ENCODE measurements at regions not wholly inside any gene's neighbourhood (a gene's known extent, or its start where the extent isn't known, plus 50 kb on each side); places are given as distances from the start of the nearest gene placed in this dataset.
"Not testable (repeated sequence)": the region's sequence is repeated elsewhere in the genome, so short reads cannot be mapped to it uniquely, and the experiment has no call there.

DNA sequence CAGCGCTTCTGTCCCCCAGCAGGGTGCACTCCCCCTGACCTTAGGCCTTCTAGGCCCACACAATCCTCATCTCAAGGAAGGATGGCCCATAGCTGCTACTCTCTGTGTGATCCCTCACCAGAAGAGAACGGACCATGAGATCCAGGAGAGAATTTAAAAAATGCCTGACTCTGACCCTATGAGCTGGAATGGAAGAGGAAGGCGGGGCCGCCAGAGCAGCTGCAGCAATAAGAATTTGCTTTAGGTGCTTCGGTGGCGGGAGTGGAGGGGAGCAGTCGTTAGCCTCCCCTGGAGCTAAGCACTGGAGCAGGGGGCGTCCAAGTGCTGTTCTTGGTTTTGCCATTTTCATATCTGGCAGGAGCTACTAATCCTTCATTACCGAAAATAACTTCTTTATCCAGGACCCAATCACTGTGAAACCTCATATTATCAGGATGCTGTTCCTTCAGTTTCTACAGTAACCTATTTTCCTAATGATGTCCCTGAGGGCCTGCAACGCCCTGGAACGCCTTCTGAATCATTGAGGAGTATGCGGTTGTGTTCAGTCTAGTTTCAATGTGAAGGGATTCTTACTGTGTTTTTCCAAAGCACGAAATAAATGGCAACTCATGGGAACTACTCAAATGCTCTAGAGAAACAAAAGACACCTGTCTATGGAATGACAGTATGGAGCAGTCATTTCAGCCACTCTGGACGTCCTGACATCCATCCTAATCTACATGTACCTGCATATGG lies 105.1 kb upstream of the SIX2 start:
- no peak overlapping the region for H3K27ac ChIP-seq (ENCODE audit: low read length)
- H3K36me3 ChIP-seq (ENCODE audit: insufficient read depth, low read depth, low read length): no peaks in the 10 kb centered on the region
- no peaks in the 10 kb centered on the region for H3K9me3 ChIP-seq (ENCODE audit: insufficient read depth, low read depth, low read length)
- H3K27me3 ChIP-seq (ENCODE audit: insufficient read depth, low read length): no peaks in the 10 kb centered on the region
- no peak overlapping the region for H3K9ac ChIP-seq (ENCODE audit: low read depth, low read length)
- H3K4me3 ChIP-seq (ENCODE audit: low read length): no peak overlapping the region
- no peaks in the 10 kb centered on the region for H3K4me1 ChIP-seq (ENCODE audit: insufficient read depth, low read length)

DNA sequence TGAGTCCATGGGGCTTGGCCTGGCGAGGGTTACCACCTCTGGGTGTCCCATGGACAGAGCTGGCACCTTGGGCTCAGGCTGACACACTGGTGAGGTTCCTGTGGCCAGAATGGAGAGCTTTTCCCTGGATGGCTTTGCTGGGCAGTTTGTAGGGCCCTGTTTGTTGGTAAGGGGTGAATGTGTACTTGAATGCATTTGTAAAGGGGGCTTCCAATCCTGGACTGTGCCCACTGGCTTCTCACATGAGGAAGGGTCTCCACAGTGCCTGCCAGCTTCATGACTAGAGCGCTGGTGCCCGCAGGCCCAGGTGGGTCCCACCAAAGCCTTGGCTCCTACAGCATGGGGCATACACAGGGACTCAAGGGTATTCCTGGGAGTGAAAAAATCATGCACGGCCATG lies 103.5 kb upstream of the SIX2 start:
- Histone ChIP-seq H3K27ac (ENCODE audit: low read length) (no peak overlapping the region), H3K4me1 (ENCODE audit: insufficient read depth, low read length) (no peaks in the 10 kb centered on the region), H3K27me3 (ENCODE audit: insufficient read depth, low read length) (no peaks in the 10 kb centered on the region), H3K4me3 (ENCODE audit: low read length) (no peak overlapping the region), H3K9me3 (ENCODE audit: insufficient read depth, low read depth, low read length) (no peaks in the 10 kb centered on the region), H3K9ac (ENCODE audit: low read depth, low read length) (no peak overlapping the region), H3K36me3 (ENCODE audit: insufficient read depth, low read depth, low read length) (no peaks in the 10 kb centered on the region)

DNA sequence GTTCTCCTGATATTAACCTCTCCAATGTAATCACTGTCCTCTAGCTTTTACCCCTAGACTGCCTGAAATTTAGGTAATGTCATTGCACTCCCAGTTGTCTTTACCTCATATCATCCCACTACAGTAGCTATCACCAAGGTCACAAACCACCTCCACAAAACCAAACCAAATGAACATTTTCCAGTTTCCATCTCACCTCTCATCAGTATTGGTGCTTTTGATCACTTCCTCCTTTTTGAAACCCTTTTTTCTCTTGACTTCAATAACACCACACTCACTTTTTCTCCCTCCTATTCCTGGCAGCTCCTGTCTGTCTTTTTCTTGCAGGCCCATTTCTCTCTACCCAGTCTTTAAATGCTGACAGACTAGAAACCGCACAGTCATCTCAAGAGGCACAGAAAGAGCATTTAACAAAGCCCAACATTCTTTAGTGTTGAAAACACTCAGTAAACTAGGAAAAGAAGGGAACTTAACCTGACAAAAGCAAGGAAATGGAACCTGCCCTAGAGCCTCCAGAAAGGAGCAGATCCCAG lies 95.9 kb upstream of the SIX2 start:
- Histone ChIP-seq H3K27me3 (ENCODE audit: insufficient read depth, low read length) (no peaks in the 10 kb centered on the region), H3K9me3 (ENCODE audit: insufficient read depth, low read depth, low read length) (no peaks in the 10 kb centered on the region), H3K36me3 (ENCODE audit: insufficient read depth, low read depth, low read length) (no peaks in the 10 kb centered on the region), H3K27ac (ENCODE audit: low read length) (no peak overlapping the region), H3K9ac (ENCODE audit: low read depth, low read length) (no peak overlapping the region), H3K4me1 (ENCODE audit: insufficient read depth, low read length) (0 out of 2 replicates have a peak, but pooled peaks cover 4% of the 10 kb centered on the region), H3K4me3 (ENCODE audit: low read length) (no peak overlapping the region)

DNA sequence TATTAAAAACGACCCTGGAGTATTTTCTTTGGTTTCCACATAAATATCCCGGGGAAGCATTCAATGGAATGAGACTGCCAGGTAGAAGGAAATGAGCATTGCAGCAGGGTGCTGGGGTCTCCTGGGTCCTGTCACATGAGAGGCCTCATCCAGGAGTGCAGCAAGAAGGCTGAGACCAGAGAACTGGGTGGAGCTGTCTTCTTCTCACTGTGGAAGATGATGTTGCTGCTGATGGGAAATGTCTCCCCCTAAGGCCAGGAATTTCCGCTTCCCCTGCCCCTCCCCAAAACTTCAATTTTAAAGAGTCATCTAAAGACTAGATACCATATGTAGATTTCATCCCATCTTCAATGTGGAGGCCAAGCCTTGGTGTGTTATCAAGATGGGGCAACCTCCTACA lies 95.2 kb upstream of the SIX2 start:
- no peaks in the 10 kb centered on the region for H3K9me3 ChIP-seq (ENCODE audit: insufficient read depth, low read depth, low read length)
- H3K4me1 ChIP-seq (ENCODE audit: insufficient read depth, low read length): 0 out of 2 replicates have a peak, but pooled peaks cover 4% of the 10 kb centered on the region
- no peaks in the 10 kb centered on the region for H3K27me3 ChIP-seq (ENCODE audit: insufficient read depth, low read length)
- no peak overlapping the region for H3K4me3 ChIP-seq (ENCODE audit: low read length)
- no peak overlapping the region for H3K9ac ChIP-seq (ENCODE audit: low read depth, low read length)
- H3K27ac ChIP-seq (ENCODE audit: low read length): no peak overlapping the region
- no peaks in the 10 kb centered on the region for H3K36me3 ChIP-seq (ENCODE audit: insufficient read depth, low read depth, low read length)

DNA sequence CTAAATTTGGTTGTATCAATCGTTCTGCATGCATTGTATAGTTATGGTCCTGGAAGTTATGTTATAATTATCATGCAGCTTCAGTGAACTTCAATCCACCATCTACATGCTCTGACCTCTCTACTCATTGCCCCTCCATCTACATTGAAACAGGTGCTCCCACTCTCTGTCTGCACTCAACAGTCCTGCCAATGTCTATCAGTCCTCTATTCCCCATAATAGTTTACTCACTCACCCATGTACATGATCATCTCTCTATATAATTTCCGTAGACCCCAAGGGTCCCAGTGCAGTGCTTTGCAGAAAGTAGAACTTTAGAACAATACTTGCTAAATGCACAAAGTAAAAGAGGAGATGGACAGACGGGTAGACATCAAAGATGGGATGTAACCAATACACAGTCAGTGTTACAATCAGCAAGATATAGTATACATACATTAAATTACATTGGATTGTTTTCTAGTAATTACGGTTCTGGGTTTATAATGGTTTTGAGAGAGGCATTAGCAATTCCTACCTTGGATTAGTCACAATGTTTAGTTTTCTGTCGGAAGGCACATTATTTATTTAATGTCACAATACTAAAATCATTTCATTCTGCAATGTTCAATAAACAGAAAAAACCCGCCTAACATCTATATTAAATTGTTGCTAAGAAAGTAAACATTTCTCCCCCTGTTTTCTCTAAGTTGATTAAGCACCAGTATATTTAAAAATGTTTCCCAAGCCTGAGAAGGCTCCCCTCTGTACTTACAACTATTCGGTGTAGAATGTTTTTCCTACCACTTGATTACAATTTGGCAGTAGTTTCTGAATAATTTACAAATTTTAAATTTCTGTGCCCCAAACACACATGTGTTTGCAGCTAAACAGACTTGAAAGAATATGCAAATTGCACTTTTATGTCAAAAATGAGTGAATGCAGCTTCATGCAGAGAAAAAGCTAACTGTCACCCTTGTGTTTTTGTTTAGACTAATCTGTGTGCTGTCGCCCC lies 94.4 kb upstream of the SIX2 start:
- Histone ChIP-seq H3K27me3 (ENCODE audit: insufficient read depth, low read length) (no peaks in the 10 kb centered on the region), H3K4me1 (ENCODE audit: insufficient read depth, low read length) (0 out of 2 replicates have a peak, but pooled peaks cover 4% of the 10 kb centered on the region), H3K36me3 (ENCODE audit: insufficient read depth, low read depth, low read length) (no peaks in the 10 kb centered on the region), H3K9ac (ENCODE audit: low read depth, low read length) (no peak overlapping the region), H3K27ac (ENCODE audit: low read length) (no peak overlapping the region), H3K9me3 (ENCODE audit: insufficient read depth, low read depth, low read length) (no peaks in the 10 kb centered on the region), H3K4me3 (ENCODE audit: low read length) (no peak overlapping the region)

DNA sequence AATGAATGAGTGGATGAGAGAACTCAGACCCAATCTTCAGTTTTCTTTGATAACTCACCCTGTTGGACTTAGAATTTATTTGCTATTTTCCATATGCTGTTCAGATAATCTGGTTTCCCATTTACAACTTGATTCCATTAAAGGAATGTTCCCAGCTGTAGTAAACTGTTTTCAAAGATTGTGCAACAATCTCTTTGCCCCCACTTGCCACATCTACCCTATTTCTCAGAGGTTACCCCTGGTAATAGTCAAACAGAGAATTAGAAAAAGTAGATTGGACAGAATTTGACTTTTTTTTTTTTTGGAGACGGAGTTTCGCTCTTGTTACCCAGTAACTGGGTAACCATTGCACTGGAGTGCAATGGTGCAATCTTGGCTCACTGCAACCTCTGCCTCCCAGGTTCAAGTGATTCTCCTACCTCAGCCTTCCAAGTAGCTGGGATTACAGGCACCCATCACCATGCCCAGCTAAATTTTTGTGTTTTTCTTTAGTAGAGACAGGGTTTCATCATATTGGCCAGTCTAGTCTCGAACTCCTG lies 93.4 kb upstream of the SIX2 start:
- Histone ChIP-seq H3K27ac (ENCODE audit: low read length) (no peak overlapping the region), H3K4me1 (ENCODE audit: insufficient read depth, low read length) (0 out of 2 replicates have a peak, but pooled peaks cover 4% of the 10 kb centered on the region), H3K9me3 (ENCODE audit: insufficient read depth, low read depth, low read length) (no peaks in the 10 kb centered on the region), H3K27me3 (ENCODE audit: insufficient read depth, low read length) (no peaks in the 10 kb centered on the region), H3K9ac (ENCODE audit: low read depth, low read length) (no peak overlapping the region), H3K4me3 (ENCODE audit: low read length) (no peak overlapping the region), H3K36me3 (ENCODE audit: insufficient read depth, low read depth, low read length) (no peaks in the 10 kb centered on the region)

DNA sequence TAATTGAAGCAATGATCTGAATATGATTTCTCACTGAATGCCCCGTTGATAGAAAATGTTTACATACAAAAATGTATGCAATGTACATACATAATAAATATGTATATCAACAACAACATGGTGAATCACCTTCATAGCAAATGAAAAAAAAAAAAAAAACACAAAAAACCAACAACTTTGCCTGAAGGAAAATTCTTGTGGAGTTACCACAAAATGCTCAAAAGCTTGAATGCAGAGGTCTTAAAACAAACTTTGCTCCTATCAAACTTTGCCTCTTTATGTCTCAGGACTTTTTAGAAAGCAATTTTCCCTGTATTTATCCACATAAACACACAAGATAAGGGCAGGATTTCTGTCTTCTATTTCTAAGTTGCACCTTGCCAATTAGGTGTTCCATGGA lies 92.9 kb upstream of the SIX2 start:
- Histone ChIP-seq H3K9ac (ENCODE audit: low read depth, low read length) (no peak overlapping the region), H3K27ac (ENCODE audit: low read length) (no peak overlapping the region), H3K27me3 (ENCODE audit: insufficient read depth, low read length) (no peaks in the 10 kb centered on the region), H3K36me3 (ENCODE audit: insufficient read depth, low read depth, low read length) (no peaks in the 10 kb centered on the region), H3K4me3 (ENCODE audit: low read length) (no peak overlapping the region), H3K9me3 (ENCODE audit: insufficient read depth, low read depth, low read length) (no peaks in the 10 kb centered on the region), H3K4me1 (ENCODE audit: insufficient read depth, low read length) (0 out of 2 replicates have a peak, but pooled peaks cover 4% of the 10 kb centered on the region)

DNA sequence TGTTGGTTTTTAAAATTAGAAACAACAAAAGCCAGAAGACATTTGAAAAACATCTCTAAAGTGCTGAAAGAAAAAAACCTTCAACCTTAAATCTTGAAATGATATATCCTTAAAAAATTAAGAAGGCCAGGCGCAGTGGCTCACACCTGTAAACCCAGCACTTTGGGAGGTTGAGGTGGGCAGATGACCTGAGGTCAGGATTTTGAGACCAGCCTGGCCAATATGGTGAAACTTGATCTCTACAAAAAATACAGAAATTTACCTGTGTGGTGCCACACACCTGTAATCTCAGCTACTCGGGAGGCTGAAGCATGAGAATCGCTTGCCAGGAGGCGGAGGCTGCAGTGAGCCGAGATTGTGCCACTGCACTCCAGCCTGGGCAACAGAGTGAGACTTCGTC lies 87.7 kb upstream of the SIX2 start:
- H3K9ac ChIP-seq (ENCODE audit: low read depth, low read length): no peak overlapping the region

DNA sequence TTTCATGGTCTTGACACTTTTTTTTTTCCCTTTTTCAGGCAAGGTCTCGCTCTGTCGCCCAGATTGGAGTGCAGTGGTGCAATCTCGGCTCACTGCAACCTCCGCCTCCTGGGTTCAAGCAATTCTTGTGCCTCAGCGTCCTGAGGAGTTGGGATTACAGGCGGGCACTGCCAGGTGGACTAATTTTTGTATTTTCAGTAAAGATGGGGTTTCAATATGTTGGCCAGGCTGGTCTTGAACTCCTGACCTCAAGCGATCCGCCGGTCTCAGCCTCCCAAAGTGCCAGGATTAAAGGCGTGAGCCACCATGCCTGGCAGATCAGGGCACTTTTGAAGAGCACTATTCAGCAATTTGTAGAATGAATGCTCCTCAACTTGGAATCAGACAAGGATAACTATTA lies 86.8 kb upstream of the SIX2 start:
- not testable (repeated sequence) for H3K4me1 ChIP-seq (ENCODE audit: insufficient read depth, low read length); H3K36me3 ChIP-seq (ENCODE audit: insufficient read depth, low read depth, low read length); H3K4me3 ChIP-seq (ENCODE audit: low read length); H3K9ac ChIP-seq (ENCODE audit: low read depth, low read length); H3K9me3 ChIP-seq (ENCODE audit: insufficient read depth, low read depth, low read length); H3K27ac ChIP-seq (ENCODE audit: low read length); H3K27me3 ChIP-seq (ENCODE audit: insufficient read depth, low read length)

More for the DNA sequence above, 87.7 kb upstream of the SIX2 start:
- Histone ChIP-seq H3K4me3 (ENCODE audit: low read length) (no peak overlapping the region), H3K27ac (ENCODE audit: low read length) (no peak overlapping the region), H3K27me3 (ENCODE audit: insufficient read depth, low read length) (no peaks in the 10 kb centered on the region), H3K36me3 (ENCODE audit: insufficient read depth, low read depth, low read length) (no peaks in the 10 kb centered on the region), H3K9me3 (ENCODE audit: insufficient read depth, low read depth, low read length) (no peaks in the 10 kb centered on the region), H3K4me1 (ENCODE audit: insufficient read depth, low read length) (no peaks in the 10 kb centered on the region)

DNA sequence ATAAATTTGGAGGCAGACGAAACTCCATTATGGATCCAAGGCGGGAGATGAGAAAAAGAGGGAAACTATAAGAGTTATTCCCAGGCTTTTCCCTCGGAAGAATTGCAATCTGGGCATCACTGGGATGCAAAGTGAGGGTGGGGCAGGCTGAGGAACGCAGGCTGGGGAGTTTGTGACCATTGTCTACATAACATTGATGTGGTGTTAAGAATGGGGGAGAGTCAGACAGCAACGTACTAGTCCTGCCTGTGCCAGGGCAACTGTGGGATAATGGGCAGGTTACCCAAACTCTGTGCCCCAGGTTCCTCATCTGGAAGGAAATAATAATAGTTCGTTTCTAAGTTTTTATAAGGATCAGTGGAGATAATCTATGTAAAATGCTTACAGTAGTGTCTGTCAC lies 84.4 kb upstream of the SIX2 start:
- H3K4me3 ChIP-seq (ENCODE audit: low read length): no peak overlapping the region
- H3K9me3 ChIP-seq (ENCODE audit: insufficient read depth, low read depth, low read length): no peaks in the 10 kb centered on the region
- no peaks in the 10 kb centered on the region for H3K4me1 ChIP-seq (ENCODE audit: insufficient read depth, low read length)
- no peak overlapping the region for H3K9ac ChIP-seq (ENCODE audit: low read depth, low read length)
- no peaks in the 10 kb centered on the region for H3K36me3 ChIP-seq (ENCODE audit: insufficient read depth, low read depth, low read length)
- no peaks in the 10 kb centered on the region for H3K27me3 ChIP-seq (ENCODE audit: insufficient read depth, low read length)
- H3K27ac ChIP-seq (ENCODE audit: low read length): no peak overlapping the region

DNA sequence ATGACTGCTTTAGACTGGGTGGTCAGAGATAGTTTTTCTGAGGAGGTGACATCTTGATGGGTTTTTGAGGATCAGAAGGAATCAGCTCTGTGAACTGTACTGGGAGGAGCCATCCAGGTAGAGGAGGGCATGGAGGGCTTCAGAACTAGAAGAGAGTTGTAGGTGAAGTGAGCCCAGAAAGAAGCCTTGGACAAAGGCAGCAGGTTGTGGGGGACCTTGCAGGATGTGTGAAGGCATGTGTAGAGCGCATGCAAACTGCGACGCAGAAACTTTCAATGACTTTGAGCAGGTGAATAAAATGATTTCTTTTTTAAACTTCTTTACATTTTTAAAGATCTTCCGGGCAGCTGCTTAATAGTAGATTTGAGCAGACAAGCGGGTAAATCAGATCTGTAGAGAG lies 83.9 kb upstream of the SIX2 start:
- no peak overlapping the region for H3K27ac ChIP-seq (ENCODE audit: low read length)
- no peaks in the 10 kb centered on the region for H3K27me3 ChIP-seq (ENCODE audit: insufficient read depth, low read length)
- H3K4me3 ChIP-seq (ENCODE audit: low read length): no peak overlapping the region
- H3K9ac ChIP-seq (ENCODE audit: low read depth, low read length): no peak overlapping the region
- H3K36me3 ChIP-seq (ENCODE audit: insufficient read depth, low read depth, low read length): no peaks in the 10 kb centered on the region
- no peaks in the 10 kb centered on the region for H3K9me3 ChIP-seq (ENCODE audit: insufficient read depth, low read depth, low read length)
- H3K4me1 ChIP-seq (ENCODE audit: insufficient read depth, low read length): no peaks in the 10 kb centered on the region

Measured in iPS-20b (cell line).